Loucy (cell line): ENCODE measurements at regions not wholly inside any gene's neighbourhood (a gene's known extent, or its start where the extent isn't known, plus 50 kb on each side); places are given as distances from the start of the nearest gene placed in this dataset.

Experiments
- CTCF ChIP-seq: fragments of 200-600 bp; sonication (generic); conservative IDR thresholded peaks from 2 replicates; pipeline ENCODE4 v1.5.1; 2014; ENCODE audit warnings: mild to moderate bottlenecking, antibody characterized with exemption, low read length
- EZH2phosphoT487 ChIP-seq: fragments of 200-600 bp; IDR thresholded peaks from 2 replicates; pipeline ENCODE4 v1.6.1; 2018; ENCODE audit warnings: antibody characterized with exemption, mild to moderate bottlenecking, moderate library complexity, borderline replicate concordance

DNA sequence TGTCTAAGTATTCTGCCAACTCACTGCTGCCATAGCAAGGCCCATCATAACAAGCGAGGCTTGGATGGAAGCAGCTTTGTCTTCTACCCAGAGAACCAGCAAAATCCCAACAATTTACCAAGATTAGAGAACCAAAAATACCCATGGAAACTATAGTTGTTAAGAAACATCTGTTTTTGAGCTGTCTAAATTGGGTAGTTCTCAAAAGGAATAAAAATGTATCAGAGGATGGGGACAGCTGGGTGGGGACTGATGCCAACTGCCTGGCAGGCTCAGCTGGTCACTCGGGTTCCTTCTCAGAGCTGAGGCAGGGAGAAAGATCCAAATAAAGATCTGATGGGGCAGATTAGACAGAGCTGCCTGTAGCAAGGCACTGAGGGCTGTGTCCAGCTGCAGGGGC lies 85.9 kb upstream of the GRK3 start:
- TF ChIP-seq CTCF, result no peak
- TF ChIP-seq EZH2phosphoT487, result no peak
